HL-60/S4 treated with retinoic acid at 250 ng/mL for 4 days and 3 days (cell line): ENCODE measurements at regions not wholly inside any gene's neighbourhood (a gene's known extent, or its start where the extent isn't known, plus 50 kb on each side); places are given as distances from the start of the nearest gene placed in this dataset.
"Not testable (repeated sequence)": the region's sequence is repeated elsewhere in the genome, so short reads cannot be mapped to it uniquely, and the experiment has no call there.

Source experiments
- in situ Hi-C: fragments of 300-500 bp; cut with MboI; formaldehyde crosslinking; loops from 2 replicates; pipeline ENCODE4 v1.7.0; 2022; ENCODE audit warnings: low sequenced_read_pairs

DNA sequence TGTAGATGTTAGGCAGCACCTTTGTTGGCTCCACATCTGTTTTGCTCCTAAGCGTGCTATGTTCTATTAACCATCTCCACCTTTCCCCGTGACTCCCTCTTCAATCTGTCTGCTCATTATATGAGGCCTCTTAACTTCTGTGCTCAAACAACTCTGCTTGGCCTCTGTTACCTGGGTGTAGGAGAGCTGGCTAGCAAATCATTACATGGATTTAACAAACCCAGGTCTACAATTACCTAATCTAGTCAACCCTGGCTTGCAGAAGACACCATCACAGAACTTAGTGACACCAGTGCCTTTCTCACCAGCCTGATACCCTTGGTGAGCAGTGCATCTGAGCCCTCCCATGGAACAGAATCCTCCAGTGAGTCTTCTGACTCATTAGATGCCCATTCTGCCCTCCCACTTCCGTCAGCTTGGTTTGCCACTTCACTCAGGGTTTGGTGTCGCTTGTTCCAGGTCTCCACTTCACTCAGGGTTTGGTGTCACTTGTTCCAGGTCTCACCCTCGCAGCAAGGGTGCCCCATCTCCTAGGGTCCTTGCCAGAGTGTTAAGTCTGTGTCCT lies 92.0 kb upstream of the KIF26B start:
- in situ Hi-C loops = no loop called here

DNA sequence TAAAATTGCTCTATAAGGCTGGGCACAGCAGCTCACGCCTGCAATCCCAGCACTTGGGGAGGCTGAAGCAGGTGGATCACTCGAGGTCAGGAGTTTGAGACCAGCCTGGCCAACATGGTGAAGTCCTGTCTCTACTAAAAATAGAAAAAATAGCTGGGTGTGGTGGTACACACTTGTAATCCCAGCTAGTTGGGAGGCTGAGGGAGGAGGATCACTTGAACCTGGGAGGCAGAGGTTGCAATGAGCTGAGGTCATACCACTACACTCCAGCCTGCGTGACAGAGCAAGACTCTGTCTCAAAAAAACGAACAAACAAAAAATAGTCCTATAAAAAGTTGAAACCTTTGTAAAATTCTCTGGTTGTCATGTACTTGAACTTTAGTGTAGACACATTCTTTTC lies 93.0 kb upstream of the KIF26B start:
- in situ Hi-C loops = not testable (repeated sequence)

DNA sequence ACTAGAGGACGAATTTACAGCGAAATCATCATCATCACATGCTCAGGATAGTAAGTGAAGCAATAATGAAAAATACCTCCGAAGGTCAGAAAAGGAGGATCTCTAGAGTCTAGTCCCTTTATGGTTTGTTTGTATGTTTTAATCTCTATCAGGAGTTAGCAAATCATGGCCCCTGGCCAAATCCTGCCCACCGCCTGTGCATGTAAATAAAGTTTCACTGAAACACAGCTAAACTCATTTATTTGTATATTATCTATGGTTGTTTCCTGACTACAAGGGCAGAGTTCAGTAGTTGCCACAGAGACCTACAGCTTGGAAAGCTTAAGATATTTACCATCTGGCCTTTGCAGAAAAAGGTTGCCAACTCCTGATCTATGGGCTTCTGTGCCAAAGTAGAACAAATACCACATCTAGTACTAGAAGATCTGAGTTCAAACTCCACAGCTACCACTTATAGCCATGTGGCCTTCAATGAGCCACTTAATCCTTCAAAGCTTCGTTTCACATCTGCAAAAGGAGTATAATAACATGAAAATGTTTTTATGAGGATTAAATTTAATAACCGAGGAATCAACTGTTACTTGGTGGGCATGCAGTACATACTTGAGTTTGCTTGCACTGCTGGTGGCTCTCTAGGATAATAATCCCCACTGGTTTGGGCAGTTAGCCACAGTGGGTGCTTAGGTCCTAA lies 94.0 kb upstream of the KIF26B start:
- in situ Hi-C loops = no loop called here

DNA sequence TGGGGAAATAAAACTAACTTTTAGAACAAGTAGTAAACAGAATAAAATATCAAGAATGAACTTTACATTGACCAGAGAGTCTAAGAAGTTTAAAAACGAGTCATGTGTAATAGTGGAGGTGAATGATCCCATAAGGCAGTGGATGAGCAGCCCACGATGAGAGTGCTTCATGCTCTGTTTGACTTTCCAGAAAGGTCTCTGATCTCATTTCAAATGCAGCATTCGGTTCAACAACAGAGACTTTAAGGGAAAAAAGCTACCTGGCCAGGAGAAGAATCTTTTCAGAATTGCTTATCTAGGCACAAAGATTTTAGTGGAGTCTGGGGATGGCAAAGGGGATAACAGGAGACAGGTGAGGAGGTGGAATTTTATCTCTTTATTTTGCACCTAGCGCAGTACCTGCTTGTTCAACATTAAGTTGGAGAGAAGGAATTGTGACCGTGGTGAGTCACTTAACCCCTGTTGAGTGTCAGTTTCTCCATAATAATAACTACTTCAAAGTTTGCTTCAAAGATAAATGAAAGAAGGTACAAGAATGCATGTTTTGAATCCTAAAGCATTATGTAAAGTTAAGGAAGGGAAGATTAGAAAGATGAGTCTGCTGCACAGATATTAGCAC lies 94.9 kb upstream of the KIF26B start:
- in situ Hi-C loops = no loop called here

DNA sequence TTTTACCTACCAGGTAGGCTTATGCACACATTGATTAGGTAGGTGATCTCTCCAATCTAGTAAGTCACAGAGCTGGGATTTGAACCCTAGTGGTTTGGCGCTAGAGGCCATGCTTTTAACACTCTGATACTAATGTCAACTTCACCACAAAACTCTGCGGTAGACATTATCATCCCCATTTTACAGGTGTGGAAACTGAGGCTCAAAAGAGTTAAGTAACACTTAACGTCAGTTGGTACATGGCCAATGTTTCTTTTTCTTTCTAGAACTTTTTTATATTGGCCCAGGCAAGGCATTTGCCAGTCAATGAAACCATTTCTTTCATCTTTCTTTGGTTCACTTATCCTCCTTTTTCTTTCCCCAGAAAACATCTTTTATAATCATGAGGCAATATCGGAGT lies 95.9 kb upstream of the KIF26B start:
- in situ Hi-C loops = no loop called here

DNA sequence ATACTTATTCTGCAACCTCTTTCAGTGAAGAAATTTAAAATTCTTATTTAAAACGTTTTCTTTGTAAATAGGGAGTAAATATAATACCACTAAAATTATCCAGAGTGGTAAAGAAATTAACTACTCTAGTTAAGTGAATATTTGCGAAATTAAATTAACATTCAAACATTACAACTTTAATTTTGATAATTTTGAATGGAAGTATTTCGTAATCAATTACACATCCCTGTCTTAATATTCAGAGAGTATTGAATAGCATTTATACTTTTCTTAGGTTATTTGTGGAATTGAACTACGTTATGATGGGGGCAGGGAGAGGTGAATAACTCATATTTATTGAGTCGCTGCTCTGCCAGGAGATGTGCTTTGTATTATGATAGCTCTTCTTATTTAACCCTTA lies 96.3 kb upstream of the KIF26B start:
- in situ Hi-C loops = no loop called here

DNA sequence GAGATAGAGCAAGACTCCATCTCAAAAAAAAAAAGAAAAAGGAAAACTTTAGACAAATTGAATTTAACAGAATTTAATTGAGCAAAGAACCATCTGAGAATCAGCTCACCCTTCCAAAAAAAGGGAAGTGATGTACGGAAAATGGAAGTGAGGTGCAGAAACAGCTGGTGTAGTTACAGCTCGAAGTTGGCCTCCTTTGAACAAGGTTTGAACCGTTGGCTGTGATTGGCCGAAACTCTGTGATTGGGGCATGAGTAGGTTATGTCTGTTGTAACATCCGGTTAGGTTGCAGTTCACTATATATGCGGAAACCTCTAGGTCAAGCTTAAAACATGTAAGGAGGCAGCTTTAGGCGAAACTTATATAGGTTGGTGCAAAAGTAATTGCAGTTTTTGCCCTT lies 97.9 kb upstream of the KIF26B start:
- in situ Hi-C loops = no loop called here

DNA sequence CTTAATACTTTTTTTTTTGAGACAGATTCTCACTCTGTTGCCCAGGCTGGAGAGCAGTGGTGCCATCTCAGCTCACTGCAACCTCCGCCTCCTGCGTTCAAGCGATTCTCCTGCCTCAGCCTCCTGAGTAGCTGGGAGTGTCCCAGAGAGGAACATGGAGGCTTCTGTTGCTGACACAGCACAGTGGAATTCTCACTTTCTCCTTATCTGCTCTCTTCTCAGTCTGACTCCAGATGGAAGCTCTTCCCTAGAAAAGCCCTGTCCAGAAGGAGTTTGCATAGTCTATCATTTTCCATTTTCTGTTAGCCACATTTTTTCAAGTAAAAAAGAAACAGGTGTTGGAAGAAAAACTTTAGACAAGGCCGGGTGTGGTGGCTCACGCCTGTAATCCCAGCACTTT lies 98.5 kb upstream of the KIF26B start:
- in situ Hi-C loops = not testable (repeated sequence)

DNA sequence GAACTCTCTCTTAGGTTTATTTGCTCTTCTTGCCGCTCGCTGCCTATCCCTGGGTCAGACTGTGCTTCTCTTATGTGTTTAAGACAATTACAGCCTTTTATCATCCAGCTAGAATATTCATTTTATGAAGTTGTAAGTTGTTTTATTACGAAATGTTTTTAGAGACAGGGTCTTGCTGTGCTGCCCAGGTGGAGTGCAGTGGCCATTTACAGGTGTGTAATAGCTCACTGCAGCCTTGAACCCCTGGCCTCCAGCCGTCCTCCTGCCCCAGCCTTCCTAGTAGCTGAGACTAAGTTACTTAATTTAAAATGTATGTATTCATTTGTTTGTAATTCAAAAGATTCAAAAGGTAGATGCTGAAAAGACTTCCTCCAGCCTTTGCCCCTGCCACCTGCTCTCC lies 99.0 kb upstream of the KIF26B start:
- in situ Hi-C loops = no loop called here

DNA sequence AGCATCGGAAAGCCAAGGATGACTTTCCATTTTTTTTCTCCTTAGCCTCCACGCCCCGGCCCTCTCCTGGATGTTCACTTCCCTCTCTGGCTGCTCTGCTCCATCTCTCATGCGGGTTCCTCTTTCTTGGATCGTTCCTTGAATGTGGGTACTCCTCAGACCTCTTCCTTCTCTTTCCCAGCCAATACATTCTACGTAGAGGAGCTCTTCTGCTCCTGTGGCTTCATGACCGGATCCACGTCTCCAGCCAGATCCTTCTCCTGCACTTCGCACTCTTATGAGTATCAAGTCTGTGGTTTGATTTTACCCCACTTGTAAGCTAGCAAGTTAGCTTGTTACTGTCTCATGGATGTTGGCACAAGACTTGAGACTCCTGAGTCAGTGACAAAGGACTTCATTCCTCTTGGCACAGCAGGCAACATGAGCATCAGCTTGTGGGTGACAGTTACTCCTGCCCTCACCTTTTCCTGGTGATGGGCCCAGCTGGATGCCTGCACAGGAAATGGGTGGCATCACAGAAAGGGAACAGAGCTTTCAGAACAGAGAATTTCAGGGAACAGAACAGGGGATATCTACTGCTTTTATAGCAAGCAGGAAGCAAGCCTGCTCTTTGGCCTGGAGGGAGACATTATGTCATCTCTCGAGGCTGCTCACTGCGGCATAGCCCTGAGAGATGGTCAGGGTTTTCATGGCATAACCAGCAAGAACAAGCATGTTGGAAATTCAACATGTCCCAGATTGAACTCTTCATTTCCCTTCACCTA lies 100.1 kb upstream of the KIF26B start:
- in situ Hi-C loops = no loop called here

DNA sequence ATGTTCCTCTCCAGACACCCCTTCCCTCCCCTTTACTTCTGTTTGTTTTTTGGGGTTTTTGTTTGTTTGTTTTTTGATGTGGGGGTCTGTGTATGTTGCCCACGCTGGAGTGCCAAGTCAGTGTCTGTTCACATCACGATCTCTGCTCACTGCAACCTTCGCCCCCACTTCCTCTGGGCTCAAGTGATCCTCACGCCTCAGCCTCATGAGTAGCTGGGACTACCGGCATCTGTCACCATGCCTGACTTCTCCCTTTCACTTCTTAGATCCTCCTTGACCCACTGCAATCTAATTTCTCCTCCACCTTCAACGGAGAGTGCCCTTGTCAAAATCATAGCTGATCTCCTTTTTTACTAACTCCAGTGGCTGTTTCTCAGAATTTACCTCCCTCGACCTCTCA lies 100.7 kb upstream of the KIF26B start:
- in situ Hi-C loops = no loop called here

DNA sequence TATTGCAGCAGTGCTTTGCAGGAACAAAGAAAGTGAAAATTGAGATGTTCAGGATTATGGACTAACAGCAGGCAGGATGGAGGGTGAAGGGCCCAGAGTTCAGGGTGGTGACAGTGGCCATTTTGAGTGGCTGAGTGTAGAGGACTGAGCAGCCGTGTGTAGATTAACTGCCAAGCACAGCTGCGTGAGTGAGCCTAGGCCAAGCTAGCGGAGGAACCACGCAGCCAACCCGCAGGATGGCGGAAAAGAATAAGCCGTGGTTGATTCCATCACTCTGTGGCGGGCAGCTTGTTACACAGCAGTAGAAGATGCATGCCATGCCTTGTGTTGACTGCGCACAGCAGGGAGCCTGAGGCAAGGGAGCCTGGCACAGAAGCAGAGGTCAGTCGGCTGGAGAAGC lies 102.5 kb upstream of the KIF26B start:
- in situ Hi-C loops = no loop called here

DNA sequence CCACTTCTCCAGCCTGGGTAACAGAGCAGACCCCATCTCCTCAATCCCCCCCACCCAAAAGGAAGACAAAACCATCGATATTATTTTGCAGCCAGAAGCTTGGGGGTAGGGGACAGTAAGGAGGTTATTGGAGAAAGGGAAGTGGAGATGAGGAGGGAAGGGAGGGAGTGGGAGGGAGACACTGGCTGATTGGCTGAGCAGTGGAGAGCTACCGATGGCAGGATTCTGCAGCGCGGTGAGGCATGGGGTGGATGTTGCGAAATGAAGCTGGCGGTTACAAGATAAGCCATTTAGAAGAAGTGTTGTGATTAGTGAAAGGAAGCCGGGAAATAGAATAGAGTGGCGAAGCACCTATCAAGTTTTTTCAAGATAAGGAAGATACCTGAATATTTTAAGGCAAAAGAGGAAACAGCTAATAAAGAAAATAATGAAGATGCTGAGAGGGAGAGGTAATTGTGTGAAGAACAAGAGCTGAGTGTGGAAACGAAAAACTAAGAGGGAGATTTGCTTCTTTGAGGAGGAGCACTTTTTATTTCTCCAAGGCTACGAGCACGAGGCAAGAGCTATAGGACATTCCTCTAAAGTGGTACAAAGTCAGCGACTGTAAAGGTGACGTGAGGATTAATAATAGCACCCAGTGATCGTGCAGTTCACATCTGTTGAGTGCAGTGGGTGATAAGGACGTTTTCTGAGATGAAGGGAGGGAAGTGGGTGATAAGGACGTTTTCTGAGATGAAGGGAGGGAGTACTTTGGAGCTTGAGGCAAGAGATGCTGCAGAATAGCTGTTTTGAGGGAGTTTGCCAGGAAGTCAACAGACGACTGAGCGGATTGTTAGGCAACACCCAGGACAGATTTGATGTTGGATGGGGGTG lies 103.2 kb upstream of the KIF26B start:
- in situ Hi-C loops = no loop called here

DNA sequence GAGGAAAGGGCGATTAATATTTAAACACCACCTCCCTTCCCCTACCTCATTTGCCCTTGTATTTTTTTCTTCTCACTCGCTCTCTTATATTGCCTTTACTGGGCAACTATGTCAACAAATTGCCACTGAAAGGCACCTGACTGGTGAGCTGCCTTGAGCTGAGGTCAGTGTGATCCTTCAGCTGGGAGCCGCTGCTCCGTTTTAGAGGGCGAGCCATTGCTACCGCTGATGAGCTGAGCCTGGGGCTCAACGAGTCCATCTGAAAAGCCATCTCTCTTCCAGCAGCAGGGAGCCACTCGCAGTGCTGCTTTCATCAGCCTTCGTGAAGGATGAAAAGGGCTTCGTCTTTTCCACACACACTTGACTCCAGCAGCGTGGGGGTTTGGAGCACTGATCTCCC lies 108.0 kb upstream of the KIF26B start:
- in situ Hi-C loops = loop anchor here (10.0 to 25.0 kb wide), 3 partner anchors 184 to 434 kb away; partner anchors contain the start of gene HNRNPU

DNA sequence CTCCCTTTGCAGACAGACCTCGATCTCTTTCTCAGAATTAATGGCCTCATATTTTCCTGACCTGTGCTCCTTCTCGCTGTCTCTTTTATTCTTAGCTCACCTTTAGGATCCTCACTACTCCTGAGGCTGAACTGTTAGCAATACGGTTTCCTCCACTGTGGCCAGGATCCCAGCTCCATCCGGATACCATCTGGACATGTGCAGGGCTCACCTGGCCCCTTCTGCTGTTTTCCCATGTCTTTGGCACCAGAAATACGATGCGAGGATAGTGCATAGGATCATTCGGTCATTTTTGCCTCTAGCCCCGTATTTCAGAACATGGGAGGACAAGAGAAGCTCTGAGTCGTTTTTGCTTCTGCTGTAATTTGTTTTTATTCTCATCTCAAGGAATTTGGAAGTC lies 108.5 kb upstream of the KIF26B start:
- in situ Hi-C loops = loop anchor here (10.0 to 25.0 kb wide), 3 partner anchors 184 to 434 kb away; partner anchors contain the start of gene HNRNPU

DNA sequence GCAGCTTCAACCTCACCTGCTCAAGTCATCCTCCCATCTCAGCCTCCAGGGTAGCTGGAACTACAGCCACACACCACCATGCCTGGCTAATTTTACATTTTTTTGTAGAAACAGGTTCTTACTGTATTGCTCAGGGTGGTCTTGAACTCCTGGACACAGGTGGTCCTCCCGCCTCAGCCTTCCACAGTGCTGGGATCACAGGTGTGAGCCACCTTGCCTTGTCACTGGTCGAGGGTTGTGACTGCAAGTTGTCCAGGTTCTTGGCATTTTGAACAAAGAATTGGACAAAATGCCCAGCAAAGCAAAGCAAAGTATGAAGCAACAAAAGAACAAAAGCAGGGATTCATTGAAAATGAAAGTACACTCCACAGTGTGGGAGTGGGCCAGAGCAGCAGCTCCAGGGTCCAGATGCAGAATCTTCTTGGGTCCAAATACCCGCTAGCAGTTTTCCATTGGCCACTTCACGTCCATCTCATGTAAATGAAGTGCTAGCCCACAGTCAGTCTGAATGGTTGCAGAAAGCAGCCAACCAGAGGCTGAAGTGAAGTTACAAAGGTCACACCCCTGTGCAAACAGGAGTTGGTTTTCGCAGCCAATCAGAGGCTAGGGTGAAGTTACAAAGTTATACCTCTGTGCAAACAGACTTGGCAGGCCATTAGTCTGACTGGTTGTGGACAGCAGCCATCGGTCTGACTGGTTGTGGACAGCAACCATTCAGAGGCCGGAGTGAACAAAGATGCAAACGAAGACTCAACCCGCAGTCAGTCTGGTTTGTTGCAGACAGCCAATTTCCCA lies 109.5 kb upstream of the KIF26B start:
- in situ Hi-C loops = loop anchor here (10.0 to 25.0 kb wide), 3 partner anchors 183 to 433 kb away; partner anchors contain the start of gene HNRNPU

DNA sequence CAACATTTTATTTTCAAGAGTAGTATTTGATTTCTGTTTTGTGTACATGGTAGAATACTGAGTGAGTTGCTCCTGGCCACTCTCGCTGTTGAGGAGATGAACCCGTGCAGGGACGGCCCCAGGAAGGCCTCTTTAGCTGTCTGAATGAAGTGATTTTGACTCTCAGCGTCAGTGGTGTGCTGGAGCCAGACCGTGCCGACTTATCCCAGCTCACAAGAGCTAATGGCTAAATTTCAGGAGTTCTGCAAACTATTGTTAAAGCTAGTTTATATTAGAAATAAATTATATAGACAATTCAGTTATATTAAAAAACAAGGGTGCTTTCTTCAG lies 111.2 kb upstream of the KIF26B start:
- in situ Hi-C loops = loop anchor here (10.0 to 25.0 kb wide), 3 partner anchors 181 to 431 kb away; partner anchors contain the start of gene HNRNPU

DNA sequence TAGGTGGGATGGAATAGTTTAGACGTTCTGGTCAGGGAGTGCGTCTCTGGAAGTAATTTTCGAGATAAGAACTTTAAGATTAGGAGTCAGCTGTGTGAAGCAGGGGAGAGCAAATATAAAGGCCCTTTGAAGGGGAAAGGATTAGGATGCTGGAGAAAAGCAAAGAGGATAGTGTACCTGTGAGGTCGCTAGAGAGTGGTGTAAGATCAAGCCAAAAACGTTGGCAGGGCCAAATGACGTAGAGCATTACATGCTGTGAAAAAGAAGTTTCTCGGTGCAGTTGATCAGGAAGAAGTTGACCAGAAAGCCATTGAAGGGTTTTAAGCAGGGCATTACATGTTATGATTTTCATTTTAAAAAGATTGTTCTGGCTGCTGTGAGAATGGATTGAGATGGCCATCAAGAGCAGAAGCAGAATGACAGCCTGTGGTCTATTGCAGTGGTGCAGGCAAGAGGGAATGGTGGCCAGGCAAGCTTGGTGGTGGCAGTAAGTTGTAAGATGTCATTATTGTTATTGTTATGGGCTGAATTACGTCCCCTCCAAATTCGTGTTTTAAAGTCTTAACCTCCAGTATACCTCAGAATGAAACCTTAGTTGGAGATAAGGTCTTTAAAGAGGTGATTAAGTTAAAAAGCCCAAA lies 113.6 kb upstream of the KIF26B start:
- in situ Hi-C loops = loop anchor here (10.0 to 25.0 kb wide), 3 partner anchors 179 to 429 kb away; partner anchors contain the start of gene HNRNPU

DNA sequence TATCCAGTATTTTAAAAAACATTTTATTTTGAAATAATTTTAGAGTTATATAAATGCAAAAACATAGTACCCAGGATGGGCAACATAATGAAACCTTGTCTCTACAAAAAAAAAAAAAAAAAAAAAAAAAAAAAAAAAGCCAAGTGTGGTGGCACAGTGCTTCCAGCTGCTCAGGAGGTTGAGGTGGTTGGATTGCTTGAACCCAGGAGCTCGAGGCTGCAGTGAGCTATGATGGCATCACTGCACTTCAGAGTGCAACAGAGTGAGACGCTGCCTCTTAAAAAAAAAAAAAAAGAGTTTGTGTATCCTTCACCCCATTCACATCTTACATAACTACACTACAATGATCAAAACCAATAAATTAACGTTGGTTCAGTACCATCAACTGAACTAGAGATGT lies 115.6 kb upstream of the KIF26B start:
- in situ Hi-C loops = loop anchor here (25.0 kb wide), 2 partner anchors 177 to 427 kb away; partner anchors contain the start of gene HNRNPU
